CD14-positive monocyte (primary cell): ENCODE measurements at regions not wholly inside any gene's neighbourhood (a gene's known extent, or its start where the extent isn't known, plus 50 kb on each side); places are given as distances from the start of the nearest gene placed in this dataset.
A peak's percentile ranks its signal among the peaks of the same experiment; 100 is the strongest.

ENCODE experiments used
- DNase-seq, 3 donors: peaks; one replicate each; pipeline ENCODE4 v3.0.0-alpha.2; 2011 to 2022
- H2AFZ ChIP-seq: 2 replicates; pipeline ENCODE4 v1.6.0; 2012; ENCODE audit warnings: mild to moderate bottlenecking, low read depth, low read length, inconsistent platforms; ENCODE audit not compliant: insufficient read depth, poor library complexity, severe bottlenecking
- H3K27ac ChIP-seq, 2 donors: 1 replicate in 1 of 2; 2 replicates in 1 of 2; pipeline ENCODE4 v1.5.1; 2012 to 2013; ENCODE audit warnings: low read length in 2 of 2, control low read depth in 1 of 2, inconsistent platforms in 1 of 2, low read depth in 1 of 2, mild to moderate bottlenecking in 1 of 2
- H3K27me3 ChIP-seq, 2 donors: one replicate each; pipeline versions ENCODE4 v1.6.0 to v1.6.1; 2011 to 2013; ENCODE audit warnings: low read length in 2 of 2; ENCODE audit not compliant: control insufficient read depth in 2 of 2, insufficient read depth in 2 of 2
- H3K36me3 ChIP-seq, 2 donors: replicated peaks in 1 of 2; 1 replicate in 1 of 2; 2 replicates in 1 of 2; pipeline versions ENCODE4 v1.5.1 to v1.6.1; 2012 to 2013; ENCODE audit warnings: low read length in 2 of 2, control low read depth in 1 of 2, inconsistent platforms in 1 of 2, mild to moderate bottlenecking in 1 of 2; ENCODE audit not compliant: insufficient read depth in 2 of 2, control insufficient read depth in 1 of 2
- H3K4me1 ChIP-seq, 2 donors: 1 replicate in 1 of 2; 2 replicates in 1 of 2; pipeline versions ENCODE4 v1.5.1 to v1.6.1; 2012 to 2013; ENCODE audit warnings: low read length in 2 of 2, control low read depth in 1 of 2, inconsistent platforms in 1 of 2, mild to moderate bottlenecking in 1 of 2, moderate library complexity in 1 of 2; ENCODE audit not compliant: insufficient read depth in 2 of 2, control insufficient read depth in 1 of 2
- H3K4me2 ChIP-seq: replicated peaks from 2 replicates; pipeline ENCODE3; 2012; ENCODE audit warnings: low read length, moderate library complexity, mild to moderate bottlenecking; ENCODE audit not compliant: poor library complexity, severe bottlenecking; ENCODE audit errors: extremely low read depth
- H3K4me3 ChIP-seq, 3 experiments: fragments of 200-600 bp in 1 of 3; sonication (generic) in 1 of 3; replicated peaks in 1 of 3; 1 replicate in 2 of 3; 2 replicates in 1 of 3; pipeline ENCODE4 v1.5.1; 2011 to 2013; ENCODE audit warnings: low read length in 3 of 3, mild to moderate bottlenecking in 3 of 3, control low read depth in 2 of 3, low read depth in 2 of 3, inconsistent platforms in 1 of 3, moderate library complexity in 1 of 3
- H3K79me2 ChIP-seq: 2 replicates; pipeline ENCODE4 v1.6.0; 2012; ENCODE audit warnings: mild to moderate bottlenecking, control low read depth, inconsistent platforms, low read length, moderate library complexity; ENCODE audit not compliant: insufficient read depth
- H3K9ac ChIP-seq: 2 replicates; pipeline ENCODE4 v1.6.0; 2017; ENCODE audit warnings: low read length, mild to moderate bottlenecking; ENCODE audit not compliant: insufficient read depth, poor library complexity, severe bottlenecking
- H3K9me3 ChIP-seq, 2 donors: replicated peaks in 1 of 2; 1 replicate in 1 of 2; 2 replicates in 1 of 2; pipeline versions ENCODE4 v1.5.1 to v1.6.1; 2012 to 2013; ENCODE audit warnings: low read length in 2 of 2, control low read depth in 1 of 2; ENCODE audit not compliant: control insufficient read depth in 1 of 2, insufficient read depth in 1 of 2
- H4K20me1 ChIP-seq: 2 replicates; pipeline ENCODE4 v1.6.0; 2012; ENCODE audit warnings: mild to moderate bottlenecking, low read length, control low read depth, moderate library complexity; ENCODE audit not compliant: insufficient read depth
- H3K27ac Mint-ChIP-seq, 7 donors: one replicate each; pipeline ENCODE4 v1.8.0; 2020; ENCODE audit warnings: mild to moderate bottlenecking in 7 of 7, mixed read lengths in 7 of 7, moderate library complexity in 6 of 7, inconsistent platforms in 2 of 7
- H3K27me3 Mint-ChIP-seq, 3 donors: one replicate each; pipeline ENCODE4 v1.8.0; 2021 to 2022; ENCODE audit warnings: low read depth in 3 of 3, mild to moderate bottlenecking in 3 of 3, mixed read lengths in 3 of 3, moderate library complexity in 3 of 3, inconsistent platforms in 1 of 3
- H3K36me3 Mint-ChIP-seq, 2 donors: one replicate each; pipeline ENCODE4 v1.8.0; 2020; ENCODE audit warnings: mixed read lengths in 2 of 2, inconsistent platforms in 1 of 2, mild to moderate bottlenecking in 1 of 2
- H3K4me1 Mint-ChIP-seq: one replicate; pipeline ENCODE4 v1.8.0; 2020; ENCODE audit warnings: mild to moderate bottlenecking, mixed read lengths
- H3K4me3 Mint-ChIP-seq, 2 donors: one replicate each; pipeline ENCODE4 v1.8.0; 2020; ENCODE audit warnings: mild to moderate bottlenecking in 2 of 2, mixed read lengths in 2 of 2, moderate library complexity in 1 of 2
- H3K9me3 Mint-ChIP-seq, 7 donors: one replicate each; pipeline ENCODE4 v1.8.0; 2020 to 2022; ENCODE audit warnings: mixed read lengths in 7 of 7, mild to moderate bottlenecking in 6 of 7, moderate library complexity in 6 of 7, inconsistent platforms in 2 of 7
- WGBS: methylation state at CpG from one replicate; pipeline ENCODE4 v1.1.5; 2013; ENCODE audit warnings: missing lambda C conversion rate; ENCODE audit not compliant: insufficient coverage; 5-methylcytosine and 5-hydroxymethylcytosine counted together
- intact Hi-C, 2 donors: fragments of 100-400 bp; cut with micrococcal nuclease; formaldehyde crosslinking; loops; one replicate each; pipeline versions ENCODE4 v1.15.0 to v1.15.1; 2023
- TF ChIP-seq, protein P1 (sequence below): fragments of 200-600 bp; IDR thresholded peaks from one replicate; pipeline ENCODE4 v1.8.0; 2022; ENCODE audit warnings: antibody characterized with exemption, mild to moderate bottlenecking

DNA sequence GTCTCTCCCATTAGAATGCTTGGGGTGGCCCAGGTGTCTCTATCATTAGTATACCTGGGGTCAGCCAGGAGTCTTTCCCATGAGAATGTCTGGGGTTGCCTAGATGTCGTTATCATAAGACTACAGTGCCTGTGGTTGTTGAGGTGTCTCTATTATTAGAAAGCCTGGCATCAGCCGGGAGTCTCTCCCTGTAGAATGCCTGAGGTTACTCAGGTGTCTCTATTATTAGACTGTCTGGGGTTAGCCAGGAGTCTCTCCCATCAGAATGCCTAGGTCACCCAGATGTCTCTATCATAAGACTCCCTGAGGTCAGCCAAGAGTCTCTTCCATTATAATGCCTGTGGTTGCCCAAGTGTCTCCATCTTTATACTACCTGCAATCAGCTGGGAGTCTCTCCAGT lies 1541.1 kb downstream of the UQCRFS1 start:
- Histone ChIP-seq H3K79me2 (no peaks in the 10 kb centered on the region), H2AFZ (no peak overlapping the region), H3K9ac (no peak overlapping the region), H3K9me3 (peaks cover 73 to 95% of the 10 kb centered on the region in 2 donors), H3K4me1 (no peaks in the 10 kb centered on the region), H3K27ac (no peak overlapping the region), H3K4me2 (no peak overlapping the region), H4K20me1 (no peaks in the 10 kb centered on the region), H3K36me3 (no peaks in the 10 kb centered on the region), H3K27me3 (no peaks in the 10 kb centered on the region), H3K4me3 (no peak overlapping the region)
- no peaks in the 10 kb centered on the region for H3K4me1 Mint-ChIP-seq
- H3K9me3 Mint-ChIP-seq, result peaks cover 31 to 69% (median 62%) of the 10 kb centered on the region in 7 donors
- TF ChIP-seq, protein P1, sequence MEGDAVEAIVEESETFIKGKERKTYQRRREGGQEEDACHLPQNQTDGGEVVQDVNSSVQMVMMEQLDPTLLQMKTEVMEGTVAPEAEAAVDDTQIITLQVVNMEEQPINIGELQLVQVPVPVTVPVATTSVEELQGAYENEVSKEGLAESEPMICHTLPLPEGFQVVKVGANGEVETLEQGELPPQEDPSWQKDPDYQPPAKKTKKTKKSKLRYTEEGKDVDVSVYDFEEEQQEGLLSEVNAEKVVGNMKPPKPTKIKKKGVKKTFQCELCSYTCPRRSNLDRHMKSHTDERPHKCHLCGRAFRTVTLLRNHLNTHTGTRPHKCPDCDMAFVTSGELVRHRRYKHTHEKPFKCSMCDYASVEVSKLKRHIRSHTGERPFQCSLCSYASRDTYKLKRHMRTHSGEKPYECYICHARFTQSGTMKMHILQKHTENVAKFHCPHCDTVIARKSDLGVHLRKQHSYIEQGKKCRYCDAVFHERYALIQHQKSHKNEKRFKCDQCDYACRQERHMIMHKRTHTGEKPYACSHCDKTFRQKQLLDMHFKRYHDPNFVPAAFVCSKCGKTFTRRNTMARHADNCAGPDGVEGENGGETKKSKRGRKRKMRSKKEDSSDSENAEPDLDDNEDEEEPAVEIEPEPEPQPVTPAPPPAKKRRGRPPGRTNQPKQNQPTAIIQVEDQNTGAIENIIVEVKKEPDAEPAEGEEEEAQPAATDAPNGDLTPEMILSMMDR, result no peak
- peak overlapping the region in 1 of 7 donors; percentile 0 for H3K27ac Mint-ChIP-seq
- no peaks in the 10 kb centered on the region for H3K36me3 Mint-ChIP-seq
- H3K4me3 Mint-ChIP-seq, result no peak overlapping the region
- WGBS, result 57% methylated on average over 1 of the region's 2 CpGs
- no peak for DNase-seq
- intact Hi-C loops, result no loop called here
- no peaks in the 10 kb centered on the region for H3K27me3 Mint-ChIP-seq

DNA sequence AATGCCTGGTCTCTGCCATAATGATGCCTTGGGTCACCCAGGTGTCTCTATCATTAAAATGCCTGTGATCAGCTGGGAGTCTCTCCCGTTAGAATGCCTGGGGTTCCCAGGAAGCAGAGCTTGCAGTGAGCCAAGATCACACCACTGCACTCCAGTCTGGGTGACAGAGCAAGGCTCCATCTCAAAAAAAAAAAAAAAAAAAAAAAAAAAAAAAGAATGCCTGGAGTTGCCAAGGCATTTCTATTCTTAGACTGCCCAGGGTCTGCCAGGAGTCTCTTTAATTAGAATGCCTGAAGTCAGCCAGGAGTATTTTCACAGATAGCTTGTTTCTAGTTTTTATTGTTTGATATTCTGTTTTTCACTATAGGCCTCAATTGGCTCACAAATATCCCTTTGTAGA lies 1552.5 kb downstream of the UQCRFS1 start:
- H3K27me3 ChIP-seq, result no peaks in the 10 kb centered on the region
- H3K36me3 Mint-ChIP-seq, result no peaks in the 10 kb centered on the region
- H3K9me3 Mint-ChIP-seq, result peaks cover 27 to 52% (median 42%) of the 10 kb centered on the region in 7 donors
- H3K9ac ChIP-seq, result no peak overlapping the region
- no peak overlapping the region for H3K4me3 Mint-ChIP-seq
- no peaks in the 10 kb centered on the region for H3K36me3 ChIP-seq
- H3K4me1 ChIP-seq, result no peaks in the 10 kb centered on the region
- H3K79me2 ChIP-seq, result no peaks in the 10 kb centered on the region
- WGBS, result 0% methylated on average over 1 of the region's 1 CpG
- H2AFZ ChIP-seq, result no peak overlapping the region
- no peak overlapping the region for H3K27ac ChIP-seq
- H3K27me3 Mint-ChIP-seq, result peaks cover 0 to 2% (median 0%) of the 10 kb centered on the region in 3 donors
- intact Hi-C loops, result no loop called here
- H4K20me1 ChIP-seq, result no peaks in the 10 kb centered on the region
- H3K9me3 ChIP-seq, result peaks cover 48 to 68% of the 10 kb centered on the region in 2 donors
- no peaks in the 10 kb centered on the region for H3K4me1 Mint-ChIP-seq
- H3K4me2 ChIP-seq, result no peak overlapping the region
- TF ChIP-seq, protein P1, result no peak
- no peak for DNase-seq
- H3K27ac Mint-ChIP-seq, result no peak overlapping the region
- H3K4me3 ChIP-seq, result no peak overlapping the region
